Omental fat pad (tissue), 3 donors: ENCODE measurements at regions not wholly inside any gene's neighbourhood (a gene's known extent, or its start where the extent isn't known, plus 50 kb on each side); places are given as distances from the start of the nearest gene placed in this dataset.
"Not testable (repeated sequence)": the region's sequence is repeated elsewhere in the genome, so short reads cannot be mapped to it uniquely, and the experiment has no call there.

Source experiments
- ATAC-seq: fragments of 150-250 bp; one replicate; pipeline ENCODE4 v1.9.1; 2016; ENCODE audit warnings: mild to moderate bottlenecking, moderate library complexity; ENCODE audit not compliant: low FRiP score
- DNase-seq: peaks from one replicate; pipeline ENCODE4 v3.0.0-alpha.2; 2019; ENCODE audit warnings: low spot score
- TF ChIP-seq, protein P1 (sequence below), 3 donors: fragments of 450-650 bp; IDR thresholded peaks; one replicate each; pipeline ENCODE4 v1.5.1; 2016 to 2017; ENCODE audit warnings: antibody characterized with exemption in 3 of 3, mild to moderate bottlenecking in 3 of 3, moderate library complexity in 2 of 3

DNA sequence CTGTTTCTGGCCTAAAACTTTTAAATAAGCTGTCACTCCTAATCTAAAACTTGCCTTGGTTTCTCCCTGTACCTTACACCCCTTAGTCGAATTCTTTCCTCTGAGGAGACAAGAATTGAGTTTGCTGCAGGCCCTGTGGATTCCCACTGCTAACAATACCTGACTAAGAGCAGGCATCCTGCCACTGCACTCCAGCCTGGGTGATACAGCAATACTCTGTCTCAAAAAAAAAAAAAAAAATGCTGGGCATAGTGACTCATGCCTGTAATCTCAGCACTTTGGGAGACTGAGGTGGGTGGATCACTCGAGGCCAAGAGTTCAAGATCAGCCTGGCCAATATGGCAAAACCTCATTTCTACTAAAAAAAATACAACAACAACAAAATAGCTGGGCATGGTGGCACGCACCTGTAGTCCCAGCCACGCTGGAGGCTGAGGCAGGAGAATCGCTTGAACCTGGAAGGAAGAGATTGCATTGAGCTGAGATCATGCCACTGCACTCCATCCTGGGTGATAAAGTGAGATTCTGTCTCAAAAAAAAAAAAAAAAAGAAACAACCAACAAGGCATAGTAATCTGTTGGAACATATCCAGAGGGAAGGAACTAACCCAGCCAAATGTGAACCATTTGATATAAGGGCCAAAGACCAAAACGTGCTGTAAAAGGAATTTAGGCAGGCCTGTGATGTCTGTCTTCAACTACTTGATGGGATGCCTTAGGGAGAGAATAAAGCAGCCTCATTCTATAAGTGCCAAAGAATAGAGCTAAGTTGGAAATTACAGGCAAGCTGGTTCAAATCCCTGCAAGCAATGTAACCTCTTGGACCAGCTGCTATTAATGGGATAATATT, 732.7 kb upstream of the AUTS2 start:
- TF ChIP-seq, protein P1, sequence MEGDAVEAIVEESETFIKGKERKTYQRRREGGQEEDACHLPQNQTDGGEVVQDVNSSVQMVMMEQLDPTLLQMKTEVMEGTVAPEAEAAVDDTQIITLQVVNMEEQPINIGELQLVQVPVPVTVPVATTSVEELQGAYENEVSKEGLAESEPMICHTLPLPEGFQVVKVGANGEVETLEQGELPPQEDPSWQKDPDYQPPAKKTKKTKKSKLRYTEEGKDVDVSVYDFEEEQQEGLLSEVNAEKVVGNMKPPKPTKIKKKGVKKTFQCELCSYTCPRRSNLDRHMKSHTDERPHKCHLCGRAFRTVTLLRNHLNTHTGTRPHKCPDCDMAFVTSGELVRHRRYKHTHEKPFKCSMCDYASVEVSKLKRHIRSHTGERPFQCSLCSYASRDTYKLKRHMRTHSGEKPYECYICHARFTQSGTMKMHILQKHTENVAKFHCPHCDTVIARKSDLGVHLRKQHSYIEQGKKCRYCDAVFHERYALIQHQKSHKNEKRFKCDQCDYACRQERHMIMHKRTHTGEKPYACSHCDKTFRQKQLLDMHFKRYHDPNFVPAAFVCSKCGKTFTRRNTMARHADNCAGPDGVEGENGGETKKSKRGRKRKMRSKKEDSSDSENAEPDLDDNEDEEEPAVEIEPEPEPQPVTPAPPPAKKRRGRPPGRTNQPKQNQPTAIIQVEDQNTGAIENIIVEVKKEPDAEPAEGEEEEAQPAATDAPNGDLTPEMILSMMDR (IDR thresholded peaks at IDR 0.05) = no peak
- DNase-seq = no peak
- no peak for ATAC-seq

DNA sequence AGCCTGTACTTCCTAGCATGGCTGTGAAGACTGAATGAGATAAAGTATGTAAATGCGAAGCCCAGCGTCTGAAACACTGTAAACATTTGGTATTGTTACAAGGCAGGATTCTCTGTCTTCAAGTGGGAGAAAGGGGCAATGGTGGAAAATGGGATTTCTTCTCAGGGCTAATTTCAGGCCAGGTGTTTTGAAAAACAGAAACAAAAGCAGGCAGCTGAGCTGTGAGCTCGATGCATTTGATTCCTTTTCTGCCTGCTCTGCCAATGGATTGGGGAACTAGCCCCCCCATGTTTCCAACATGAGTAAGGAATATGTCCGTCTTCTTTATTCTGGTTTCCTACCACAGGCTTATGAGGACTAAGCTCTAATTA, 732.1 kb upstream of the AUTS2 start:
- DNase-seq = no peak
- no peak for ATAC-seq
- TF ChIP-seq, protein P1 (IDR thresholded peaks at IDR 0.05) = no peak

GRCh38 chr7:68866721-68867120, 731.6 kb upstream of the AUTS2 start:
- DNase-seq, ATAC-seq: not testable (repeated sequence)

DNA sequence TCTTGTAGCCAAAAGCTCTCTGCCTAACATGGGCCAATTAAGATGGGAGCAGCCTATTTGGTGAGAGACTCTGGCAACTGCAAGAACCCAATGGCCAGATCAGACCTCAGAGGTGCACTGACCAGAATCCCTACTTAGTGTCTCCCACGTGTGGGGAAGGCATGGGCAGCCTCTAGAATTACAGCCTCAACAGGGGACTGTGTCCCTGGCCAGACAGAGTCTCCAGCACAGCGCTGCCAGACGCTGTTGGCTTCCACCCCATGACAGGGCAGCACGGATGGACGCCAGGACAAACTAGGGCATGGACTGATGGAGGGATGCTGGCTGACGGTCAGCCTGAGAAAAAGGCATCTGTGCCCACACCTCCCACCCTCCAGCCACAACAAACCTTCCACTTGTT, 729.3 kb upstream of the AUTS2 start:
- DNase-seq (no peak), ATAC-seq (no peak)
- TF ChIP-seq, protein P1 (IDR thresholded peaks at IDR 0.05) = no peak

DNA sequence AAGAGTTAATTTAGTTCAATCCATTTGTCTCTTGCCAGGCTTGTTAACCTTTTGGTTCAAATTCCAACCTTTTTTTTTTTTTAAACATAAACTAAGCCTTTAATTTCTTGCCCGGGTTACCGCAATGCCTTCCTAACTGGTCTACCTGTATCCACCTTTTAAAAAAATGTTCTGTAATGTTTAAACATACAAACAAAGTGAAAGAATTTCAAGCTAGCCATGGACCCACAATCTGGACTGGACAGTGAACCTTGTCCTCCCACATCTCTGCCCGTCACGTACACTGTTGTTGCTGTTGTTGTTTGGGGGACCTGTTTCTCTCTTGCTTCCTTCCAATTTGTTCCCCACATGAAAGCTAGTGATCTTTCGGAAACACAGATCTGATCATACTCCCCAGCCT, 724.7 kb upstream of the AUTS2 start:
- DNase-seq = no peak
- TF ChIP-seq, protein P1 (IDR thresholded peaks at IDR 0.05) = no peak
- no peak for ATAC-seq

- TF ChIP-seq, protein P1 (IDR thresholded peaks at IDR 0.05) = no peak
- DNase-seq (no peak), ATAC-seq (no peak)
Observed at GRCh38 chr7:68875857-68876256, 722.4 kb upstream of the AUTS2 start.

DNA sequence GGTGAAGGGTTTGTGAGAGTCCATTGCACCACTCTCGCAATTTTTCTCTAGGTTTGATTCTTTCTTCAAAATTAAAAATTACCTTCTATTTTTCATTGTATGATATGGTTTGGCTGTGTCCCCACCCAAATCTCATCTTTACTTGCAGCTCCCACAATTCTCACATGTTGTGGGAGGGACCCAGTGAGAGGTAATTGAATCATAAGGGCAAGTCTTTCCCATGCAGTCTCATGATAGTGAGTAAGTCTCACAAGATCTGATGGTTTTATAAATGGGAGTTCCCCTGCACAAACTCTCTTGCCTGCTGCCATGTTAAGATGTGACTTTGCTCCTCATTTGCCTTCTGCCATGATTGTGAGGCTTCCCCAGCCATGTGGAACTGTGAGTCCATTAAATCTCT, 711.2 kb upstream of the AUTS2 start:
- DNase-seq, ATAC-seq: not testable (repeated sequence)

DNA sequence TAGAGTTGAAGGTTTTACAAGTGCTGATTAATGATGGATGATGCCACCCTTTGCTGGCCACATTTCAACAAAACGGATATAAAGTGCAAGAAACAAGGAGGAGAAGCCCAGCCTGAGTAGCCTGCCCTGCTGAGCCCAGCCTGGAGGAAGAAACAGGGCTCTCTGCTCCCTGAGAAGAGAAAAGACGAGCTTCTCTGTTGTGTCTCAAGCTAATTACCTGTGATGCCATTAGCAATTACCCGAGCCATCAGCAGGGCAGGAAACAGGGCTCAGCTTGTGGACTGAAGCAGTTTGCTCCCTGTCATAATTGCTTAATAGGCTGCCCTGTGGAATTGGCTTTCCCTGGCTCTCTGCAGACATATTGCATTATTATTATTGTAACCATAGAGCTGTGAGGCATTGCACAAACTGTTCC, 709.3 kb upstream of the AUTS2 start:
- no peak for ATAC-seq
- TF ChIP-seq, protein P1 (IDR thresholded peaks at IDR 0.05) = no peak
- no peak for DNase-seq
